ENCODE measurements at regions not wholly inside any gene's neighbourhood (a gene's known extent, or its start where the extent isn't known, plus 50 kb on each side); places are given as distances from the start of the nearest gene placed in this dataset.
"Not testable (repeated sequence)": the region's sequence is repeated elsewhere in the genome, so short reads cannot be mapped to it uniquely, and the experiment has no call there.

DNA sequence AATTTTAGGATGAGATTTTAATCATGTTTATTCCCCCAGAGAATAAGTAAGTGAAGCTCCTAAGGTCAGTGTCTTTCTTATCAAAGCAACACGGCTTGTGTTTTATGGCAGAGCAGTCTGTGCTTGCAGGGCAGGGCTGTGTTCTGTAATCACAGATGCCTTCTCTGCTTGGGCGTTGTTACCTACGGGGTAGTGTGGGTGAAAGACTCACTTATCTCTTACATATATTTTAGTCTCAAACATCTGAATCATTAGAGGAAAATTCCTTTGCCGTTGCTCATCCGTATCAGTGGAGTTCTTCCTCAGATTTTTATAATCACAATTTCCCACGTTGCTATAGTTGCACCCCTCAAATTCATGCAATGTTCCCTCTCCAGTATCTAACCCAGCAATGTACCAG is 271.7 kb upstream of the MEIS2 start:
- CTCF ChIA-PET, result no interaction called here
- Mint-ChIP-seq H3K36me3 (ENCODE audit: low read depth) (no peaks in the 10 kb centered on the region), H3K9me3 (peaks cover 6% of the 10 kb centered on the region), H3K4me1 (ENCODE audit: low read depth) (no peaks in the 10 kb centered on the region), H3K27ac (no peak overlapping the region), H3K27me3 (ENCODE audit: low read depth) (no peaks in the 10 kb centered on the region), H3K4me3 (no peak overlapping the region)
- intact Hi-C loops (cut with micrococcal nuclease), result no loop called here
- DNase-seq, result no peak

DNA sequence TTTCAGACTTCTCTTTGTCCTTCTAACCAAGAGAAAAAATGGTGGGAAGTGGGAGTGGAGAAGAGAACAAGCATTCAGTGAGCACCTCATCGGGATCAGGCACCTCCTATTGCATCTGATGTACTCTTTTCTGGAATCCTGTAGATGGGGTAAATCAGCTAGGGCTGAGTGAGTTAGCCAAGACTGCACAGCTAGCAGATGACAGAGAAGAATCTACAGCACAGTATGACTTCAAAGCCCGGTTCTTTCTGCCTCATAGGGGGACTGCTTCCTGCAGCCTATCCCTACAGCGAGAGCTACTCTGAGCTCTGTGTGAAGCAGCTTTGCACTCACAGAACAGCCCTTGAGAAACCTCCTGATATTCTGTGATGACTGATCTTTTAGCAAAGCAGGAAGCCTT is 275.2 kb upstream of the MEIS2 start:
- H3K27me3 Mint-ChIP-seq (ENCODE audit: low read depth), result no peaks in the 10 kb centered on the region
- H3K27ac Mint-ChIP-seq, result no peak overlapping the region
- H3K9me3 Mint-ChIP-seq, result peaks cover 7% of the 10 kb centered on the region
- H3K4me3 Mint-ChIP-seq, result no peak overlapping the region
- intact Hi-C loops (cut with micrococcal nuclease), result no loop called here
- H3K36me3 Mint-ChIP-seq (ENCODE audit: low read depth), result no peaks in the 10 kb centered on the region
- DNase-seq, result no peak
- CTCF ChIA-PET, result interaction anchor here (0.6 kb wide), 1 partner anchor 455 kb away, joined by 3 read pairs; no protein-coding TSS in a partner anchor
- H3K4me1 Mint-ChIP-seq (ENCODE audit: low read depth), result no peaks in the 10 kb centered on the region

DNA sequence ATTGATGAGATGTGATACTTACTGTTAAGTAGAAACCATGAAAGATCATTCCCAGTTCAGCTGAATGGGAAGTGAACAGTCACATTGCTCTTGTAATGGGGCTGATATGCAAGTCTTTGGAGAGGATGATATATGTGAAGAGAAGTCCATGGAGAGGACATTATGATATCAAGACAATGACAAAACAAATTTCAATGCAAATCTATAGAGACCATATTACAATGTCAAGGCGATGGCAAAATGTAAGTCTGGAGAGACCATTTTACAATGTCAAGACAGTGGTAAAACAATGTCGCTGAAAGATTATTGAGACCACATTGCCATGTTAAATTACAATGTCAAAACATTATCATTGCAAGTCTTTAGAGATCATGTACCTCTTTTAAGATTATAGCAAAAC is 277.1 kb upstream of the MEIS2 start:
- intact Hi-C loops (cut with micrococcal nuclease), result no loop called here
- Mint-ChIP-seq H3K36me3 (ENCODE audit: low read depth) (no peaks in the 10 kb centered on the region), H3K9me3 (peaks cover 7% of the 10 kb centered on the region), H3K4me3 (no peak overlapping the region), H3K4me1 (ENCODE audit: low read depth) (no peaks in the 10 kb centered on the region), H3K27ac (no peak overlapping the region), H3K27me3 (ENCODE audit: low read depth) (no peaks in the 10 kb centered on the region)
- no peak for DNase-seq
- CTCF ChIA-PET, result no interaction called here

DNA sequence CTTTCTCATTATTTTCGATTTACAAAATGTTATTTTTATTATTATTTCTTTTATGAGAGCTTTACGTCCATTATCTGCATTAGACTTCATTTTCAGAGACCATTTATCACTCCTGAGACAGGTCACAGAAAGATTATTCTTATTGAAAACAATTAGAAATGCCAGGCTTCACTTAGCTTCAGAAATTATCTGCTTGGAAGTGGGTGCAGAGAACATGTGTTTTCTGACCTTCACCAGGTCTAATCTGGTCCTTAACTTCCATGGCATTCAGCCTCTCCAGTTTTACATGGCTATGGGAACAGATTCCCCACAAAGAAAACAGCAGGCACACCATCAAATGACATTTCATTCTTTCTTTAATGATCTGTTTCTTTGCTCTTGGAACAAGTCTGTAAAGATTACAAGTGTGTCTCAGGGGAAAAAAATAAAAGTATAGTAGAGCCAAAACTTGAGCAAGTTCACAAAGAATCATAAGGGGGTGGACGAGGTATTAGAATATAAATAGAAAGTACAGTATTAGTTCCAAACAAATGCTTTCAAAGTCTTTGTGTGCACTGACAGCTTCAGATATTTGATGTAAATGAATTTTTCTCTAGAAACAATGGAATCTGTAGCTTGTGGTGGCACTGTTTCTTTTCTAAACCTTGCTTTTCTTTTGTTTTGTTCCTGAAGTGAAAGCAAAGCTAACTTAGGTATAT is 294.2 kb upstream of the MEIS2 start:
- CTCF ChIA-PET, result no interaction called here
- Mint-ChIP-seq H3K27me3 (ENCODE audit: low read depth) (no peaks in the 10 kb centered on the region), H3K9me3 (peaks cover 10% of the 10 kb centered on the region), H3K4me3 (no peak overlapping the region), H3K36me3 (ENCODE audit: low read depth) (no peaks in the 10 kb centered on the region), H3K27ac (no peak overlapping the region), H3K4me1 (ENCODE audit: low read depth) (no peaks in the 10 kb centered on the region)
- intact Hi-C loops (cut with micrococcal nuclease), result no loop called here
- DNase-seq, result no peak

DNA sequence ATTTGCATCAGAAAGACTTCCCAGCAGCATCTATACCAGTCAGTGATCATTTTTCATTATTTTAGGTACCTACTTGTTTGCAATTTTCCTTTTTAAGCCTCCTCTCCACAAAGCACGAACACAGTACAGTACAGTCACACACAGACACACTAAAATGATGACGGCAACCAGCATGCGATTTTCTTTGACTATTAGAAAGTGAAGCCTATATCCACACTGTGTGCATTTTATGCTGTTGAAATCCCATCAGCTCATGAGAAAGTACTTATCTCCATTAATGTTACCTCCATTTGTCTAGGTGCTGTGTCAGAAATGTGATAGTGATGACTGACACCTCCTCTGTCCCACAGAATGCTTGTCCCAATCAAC is 294.7 kb upstream of the MEIS2 start:
- intact Hi-C loops (cut with micrococcal nuclease), result no loop called here
- CTCF ChIA-PET, result no interaction called here
- no peaks in the 10 kb centered on the region for H3K27me3 Mint-ChIP-seq (ENCODE audit: low read depth)
- peaks cover 8% of the 10 kb centered on the region for H3K9me3 Mint-ChIP-seq
- no peak overlapping the region for H3K27ac Mint-ChIP-seq
- no peak for DNase-seq
- no peak overlapping the region for H3K4me3 Mint-ChIP-seq
- H3K4me1 Mint-ChIP-seq (ENCODE audit: low read depth), result no peaks in the 10 kb centered on the region
- H3K36me3 Mint-ChIP-seq (ENCODE audit: low read depth), result no peaks in the 10 kb centered on the region

DNA sequence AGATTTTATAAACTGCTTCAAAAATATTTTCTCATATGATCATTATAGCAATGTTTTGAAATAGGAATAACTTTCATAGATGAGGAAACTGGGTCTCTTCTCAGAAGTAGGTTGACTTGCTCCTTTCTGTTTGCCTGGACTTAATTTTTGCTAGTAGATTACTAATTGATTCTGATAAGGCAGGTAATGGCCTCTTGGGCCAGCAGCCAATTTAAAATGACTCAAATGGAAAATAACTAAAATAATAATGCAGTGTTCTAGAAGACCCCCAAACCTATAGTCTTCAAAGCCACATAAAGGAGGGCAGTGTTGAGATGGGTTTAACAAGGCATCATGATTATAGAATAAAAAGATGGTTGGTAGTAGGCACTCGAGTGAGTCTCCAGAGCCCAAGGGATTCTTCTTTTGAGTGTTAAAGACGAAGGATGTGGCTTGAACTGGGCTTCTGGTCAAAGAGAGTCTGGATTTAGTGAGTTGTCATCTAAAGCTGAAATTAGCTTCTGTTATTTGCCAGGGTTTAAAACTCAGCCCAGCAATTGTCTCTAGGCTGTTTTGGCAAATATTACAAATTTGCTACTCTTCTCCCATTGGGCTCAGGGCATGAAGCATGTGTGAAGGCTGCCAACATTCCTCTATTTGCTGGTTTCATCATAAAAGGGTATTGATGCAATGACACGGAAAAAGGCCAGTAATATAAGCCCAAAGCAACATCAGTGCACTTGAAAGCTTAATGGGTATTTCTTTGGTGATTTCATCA is 297.1 kb upstream of the MEIS2 start:
- no peaks in the 10 kb centered on the region for H3K36me3 Mint-ChIP-seq (ENCODE audit: low read depth)
- no peak overlapping the region for H3K4me3 Mint-ChIP-seq
- H3K27ac Mint-ChIP-seq, result no peak overlapping the region
- H3K9me3 Mint-ChIP-seq, result no peaks in the 10 kb centered on the region
- no peaks in the 10 kb centered on the region for H3K27me3 Mint-ChIP-seq (ENCODE audit: low read depth)
- no peaks in the 10 kb centered on the region for H3K4me1 Mint-ChIP-seq (ENCODE audit: low read depth)
- intact Hi-C loops (cut with micrococcal nuclease), result no loop called here
- no peak for DNase-seq
- CTCF ChIA-PET, result no interaction called here

DNA sequence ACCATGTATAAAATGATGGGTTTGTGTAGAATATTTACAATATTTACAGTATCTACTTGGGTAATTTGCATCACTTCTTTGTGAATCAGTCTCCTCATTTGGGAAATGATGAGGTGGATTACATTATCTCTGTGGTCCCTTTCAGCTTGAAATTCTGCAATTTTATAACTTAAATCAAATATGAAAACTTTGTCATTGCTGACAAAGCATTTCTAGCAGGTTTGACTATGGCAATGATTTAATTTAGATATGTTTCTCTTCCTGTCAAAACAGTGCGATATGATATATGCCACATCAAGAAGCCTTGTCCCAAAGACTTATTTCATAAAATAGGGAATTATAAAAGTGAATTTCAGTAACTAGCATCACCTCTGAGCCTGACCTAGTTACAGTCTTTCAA is 315.8 kb upstream of the MEIS2 start:
- CTCF ChIA-PET, result no interaction called here
- intact Hi-C loops (cut with micrococcal nuclease), result no loop called here
- Mint-ChIP-seq H3K4me1 (ENCODE audit: low read depth) (no peaks in the 10 kb centered on the region), H3K4me3 (no peak overlapping the region), H3K27me3 (ENCODE audit: low read depth) (no peaks in the 10 kb centered on the region), H3K9me3 (no peaks in the 10 kb centered on the region), H3K36me3 (ENCODE audit: low read depth) (no peaks in the 10 kb centered on the region), H3K27ac (no peak overlapping the region)
- DNase-seq, result no peak

DNA sequence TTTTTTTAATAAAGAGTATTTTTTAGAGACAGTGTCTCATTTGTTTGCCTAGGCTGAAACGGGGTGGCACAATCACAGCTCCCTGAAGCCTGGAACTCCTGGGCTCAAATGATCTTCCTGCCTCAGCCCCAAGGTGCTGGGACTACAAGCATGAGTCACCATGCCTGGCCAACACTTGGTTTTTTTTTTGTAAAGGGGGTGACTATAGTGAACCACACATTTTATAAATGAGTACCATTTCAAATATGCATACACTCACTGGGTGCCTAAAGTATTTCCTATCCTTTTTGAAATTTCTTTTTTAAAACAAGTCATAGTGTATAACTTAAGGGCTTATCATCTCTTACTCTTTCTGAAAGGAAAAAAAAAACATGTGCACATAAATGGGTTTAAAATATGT is 325.2 kb upstream of the MEIS2 start:
- H3K9me3 Mint-ChIP-seq, result no peaks in the 10 kb centered on the region
- DNase-seq, result no peak
- intact Hi-C loops (cut with micrococcal nuclease), result no loop called here
- H3K4me3 Mint-ChIP-seq, result no peak overlapping the region
- H3K36me3 Mint-ChIP-seq (ENCODE audit: low read depth), result no peaks in the 10 kb centered on the region
- no peak overlapping the region for H3K27ac Mint-ChIP-seq
- H3K27me3 Mint-ChIP-seq (ENCODE audit: low read depth), result peaks cover 1% of the 10 kb centered on the region
- H3K4me1 Mint-ChIP-seq (ENCODE audit: low read depth), result no peaks in the 10 kb centered on the region
- CTCF ChIA-PET, result no interaction called here

DNA sequence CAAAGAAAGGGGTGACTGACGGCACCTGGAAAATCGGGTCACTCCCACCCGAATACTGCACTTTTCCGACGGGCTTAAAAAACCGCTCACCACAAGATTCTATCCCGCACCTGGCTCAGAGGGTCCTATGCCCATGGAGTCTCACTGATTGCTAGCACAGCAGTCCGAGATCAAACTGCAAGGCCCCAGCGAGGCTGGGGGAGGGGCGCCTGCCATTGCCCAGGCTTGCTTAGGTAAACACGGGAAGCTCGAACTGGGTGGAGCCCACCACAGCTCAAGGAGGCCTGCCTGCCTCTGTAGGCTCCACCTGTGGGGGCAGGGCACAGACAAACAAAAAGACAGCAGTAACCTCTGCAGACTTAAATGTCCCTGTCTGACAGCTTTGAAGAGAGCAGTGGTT is 327.0 kb upstream of the MEIS2 start:
- H3K4me3 Mint-ChIP-seq; H3K27ac Mint-ChIP-seq; H3K36me3 Mint-ChIP-seq (ENCODE audit: low read depth); intact Hi-C loops (cut with micrococcal nuclease); H3K27me3 Mint-ChIP-seq (ENCODE audit: low read depth); H3K4me1 Mint-ChIP-seq (ENCODE audit: low read depth); CTCF ChIA-PET; H3K9me3 Mint-ChIP-seq; DNase-seq: not testable (repeated sequence)

DNA sequence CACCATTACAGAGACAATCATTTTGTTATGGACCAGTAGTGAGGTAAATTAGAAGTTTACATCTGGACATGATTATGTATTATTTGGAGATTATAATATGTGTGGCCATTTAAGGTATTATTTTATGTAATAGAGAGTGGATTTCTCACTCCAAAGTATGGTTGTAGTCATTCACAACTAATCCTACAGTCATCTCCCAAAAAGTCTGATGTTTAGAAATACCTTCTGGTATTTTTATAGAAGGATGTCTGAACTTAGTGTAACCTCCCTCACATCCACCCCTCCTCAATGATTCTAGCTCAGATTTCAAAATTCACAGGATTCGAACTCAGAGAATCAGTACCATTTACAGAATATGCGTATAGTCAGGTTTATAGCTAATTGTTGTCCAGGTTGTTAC is 346.6 kb upstream of the MEIS2 start:
- peaks cover 6% of the 10 kb centered on the region for H3K27me3 Mint-ChIP-seq (ENCODE audit: low read depth)
- CTCF ChIA-PET, result no interaction called here
- intact Hi-C loops (cut with micrococcal nuclease), result no loop called here
- peaks cover 4% of the 10 kb centered on the region for H3K9me3 Mint-ChIP-seq
- no peak for DNase-seq
- no peak overlapping the region for H3K27ac Mint-ChIP-seq
- no peaks in the 10 kb centered on the region for H3K4me1 Mint-ChIP-seq (ENCODE audit: low read depth)
- H3K4me3 Mint-ChIP-seq, result no peak overlapping the region
- H3K36me3 Mint-ChIP-seq (ENCODE audit: low read depth), result no peaks in the 10 kb centered on the region

DNA sequence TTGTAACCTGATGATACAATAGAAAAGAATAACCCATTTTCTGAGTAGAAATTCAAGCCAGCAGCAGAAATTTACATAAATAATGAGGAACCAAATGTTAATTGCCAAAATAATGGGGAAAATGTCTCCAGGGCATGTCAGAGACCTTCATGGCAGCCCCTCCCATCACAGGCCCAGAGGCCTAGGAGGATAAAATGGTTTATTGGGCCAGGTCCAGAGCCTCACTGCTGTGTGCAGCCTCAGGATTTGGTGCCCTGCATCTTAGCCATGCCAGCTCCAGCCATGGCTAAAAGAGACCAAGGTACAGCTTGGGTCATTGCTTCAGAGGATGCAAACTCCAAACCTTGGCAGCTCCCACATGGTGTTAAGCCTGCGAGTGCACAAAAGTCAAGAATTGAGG is 352.1 kb upstream of the MEIS2 start:
- no peaks in the 10 kb centered on the region for H3K36me3 Mint-ChIP-seq (ENCODE audit: low read depth)
- H3K27me3 Mint-ChIP-seq (ENCODE audit: low read depth), result peaks cover 3% of the 10 kb centered on the region
- H3K4me3 Mint-ChIP-seq, result no peak overlapping the region
- no peaks in the 10 kb centered on the region for H3K4me1 Mint-ChIP-seq (ENCODE audit: low read depth)
- intact Hi-C loops (cut with micrococcal nuclease), result no loop called here
- peaks cover 9% of the 10 kb centered on the region for H3K9me3 Mint-ChIP-seq
- no peak for DNase-seq
- no peak overlapping the region for H3K27ac Mint-ChIP-seq
- CTCF ChIA-PET, result no interaction called here

DNA sequence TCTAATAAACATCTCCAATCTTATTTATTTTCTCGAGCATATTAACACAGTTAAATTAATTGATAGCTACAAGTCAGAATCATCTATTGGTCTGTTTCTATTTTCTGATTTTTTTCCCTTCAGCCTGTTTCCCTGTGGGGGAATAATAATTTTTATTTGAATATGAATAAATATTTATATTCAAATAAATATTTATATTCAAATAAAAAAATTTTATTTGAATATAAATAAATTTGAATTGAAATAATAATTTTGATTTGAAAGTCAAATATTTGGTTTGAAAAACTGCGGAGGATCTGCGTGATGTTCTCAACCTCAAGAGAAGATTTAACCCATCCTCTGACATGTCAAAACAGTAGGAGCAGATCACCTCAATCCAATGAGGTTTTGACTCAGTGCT is 380.1 kb upstream of the MEIS2 start:
- Mint-ChIP-seq H3K36me3 (ENCODE audit: low read depth) (no peaks in the 10 kb centered on the region), H3K9me3 (peaks cover 5% of the 10 kb centered on the region), H3K4me3 (no peak overlapping the region), H3K27ac (no peak overlapping the region), H3K4me1 (ENCODE audit: low read depth) (no peaks in the 10 kb centered on the region), H3K27me3 (ENCODE audit: low read depth) (no peaks in the 10 kb centered on the region)
- intact Hi-C loops (cut with micrococcal nuclease), result no loop called here
- no peak for DNase-seq
- CTCF ChIA-PET, result no interaction called here

DNA sequence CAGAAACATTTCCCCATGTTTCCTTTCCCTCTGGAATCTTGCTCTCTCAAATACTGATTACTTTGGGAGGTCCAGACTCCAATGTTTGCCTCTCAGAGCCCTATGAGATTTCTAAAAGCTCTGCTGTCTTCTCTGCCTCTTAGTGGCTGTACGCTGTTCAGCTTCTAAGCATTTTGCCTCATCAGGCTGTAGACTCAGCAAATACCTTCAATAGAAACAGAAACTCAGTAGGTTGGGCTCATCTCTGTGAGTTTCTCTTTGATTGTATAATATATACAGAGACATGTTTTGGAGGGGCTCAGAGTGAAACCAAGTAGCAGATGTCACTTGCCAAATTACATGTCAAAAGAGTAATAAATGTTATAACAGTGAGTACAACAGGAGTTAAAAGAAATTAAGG is 380.8 kb upstream of the MEIS2 start:
- no peak for DNase-seq
- H3K27me3 Mint-ChIP-seq (ENCODE audit: low read depth), result no peaks in the 10 kb centered on the region
- no peak overlapping the region for H3K4me3 Mint-ChIP-seq
- H3K27ac Mint-ChIP-seq, result no peak overlapping the region
- peaks cover 5% of the 10 kb centered on the region for H3K9me3 Mint-ChIP-seq
- CTCF ChIA-PET, result no interaction called here
- intact Hi-C loops (cut with micrococcal nuclease), result no loop called here
- H3K36me3 Mint-ChIP-seq (ENCODE audit: low read depth), result no peaks in the 10 kb centered on the region
- no peaks in the 10 kb centered on the region for H3K4me1 Mint-ChIP-seq (ENCODE audit: low read depth)

Measured in activated naive CD4-positive, alpha-beta T cell treated with anti-CD3 and anti-CD28 coated beads for 36 hours (primary cell).